WERI-Rb-1 (cell line): ENCODE measurements at regions not wholly inside any gene's neighbourhood (a gene's known extent, or its start where the extent isn't known, plus 50 kb on each side); places are given as distances from the start of the nearest gene placed in this dataset.

Source experiments
- DNase-seq: peaks from one replicate; pipeline ENCODE4 v3.0.0-alpha.2; 2020
- H3K27ac ChIP-seq: fragments of 250-450 bp; sonication (Bioruptor Pico); 2 replicates; pipeline ENCODE4 v1.5.1; 2020; ENCODE audit warnings: mild to moderate bottlenecking, moderate library complexity
- H3K27me3 ChIP-seq: fragments of 250-450 bp; sonication (Bioruptor Pico); 2 replicates; pipeline ENCODE4 v1.5.1; 2021; ENCODE audit warnings: mild to moderate bottlenecking, low read depth, moderate library complexity; ENCODE audit not compliant: insufficient read depth, severe bottlenecking
- H3K36me3 ChIP-seq: fragments of 250-450 bp; sonication (Bioruptor Pico); 2 replicates; pipeline ENCODE4 v1.5.1; 2020; ENCODE audit warnings: mild to moderate bottlenecking, moderate library complexity
- H3K4me3 ChIP-seq: 2 replicates; pipeline ENCODE4 v1.5.1; 2011; ENCODE audit warnings: low read depth, mild to moderate bottlenecking, control low read depth, low read length
- H3K9me3 ChIP-seq: fragments of 250-450 bp; sonication (Bioruptor Pico); 2 replicates; pipeline ENCODE4 v1.5.1; 2021; ENCODE audit warnings: mild to moderate bottlenecking, moderate library complexity; ENCODE audit not compliant: severe bottlenecking
- CTCF ChIP-seq: IDR thresholded peaks from 2 replicates; pipeline ENCODE4 v1.5.1; 2011; ENCODE audit warnings: low read depth, mild to moderate bottlenecking, control low read depth, inconsistent platforms, low read length

DNA sequence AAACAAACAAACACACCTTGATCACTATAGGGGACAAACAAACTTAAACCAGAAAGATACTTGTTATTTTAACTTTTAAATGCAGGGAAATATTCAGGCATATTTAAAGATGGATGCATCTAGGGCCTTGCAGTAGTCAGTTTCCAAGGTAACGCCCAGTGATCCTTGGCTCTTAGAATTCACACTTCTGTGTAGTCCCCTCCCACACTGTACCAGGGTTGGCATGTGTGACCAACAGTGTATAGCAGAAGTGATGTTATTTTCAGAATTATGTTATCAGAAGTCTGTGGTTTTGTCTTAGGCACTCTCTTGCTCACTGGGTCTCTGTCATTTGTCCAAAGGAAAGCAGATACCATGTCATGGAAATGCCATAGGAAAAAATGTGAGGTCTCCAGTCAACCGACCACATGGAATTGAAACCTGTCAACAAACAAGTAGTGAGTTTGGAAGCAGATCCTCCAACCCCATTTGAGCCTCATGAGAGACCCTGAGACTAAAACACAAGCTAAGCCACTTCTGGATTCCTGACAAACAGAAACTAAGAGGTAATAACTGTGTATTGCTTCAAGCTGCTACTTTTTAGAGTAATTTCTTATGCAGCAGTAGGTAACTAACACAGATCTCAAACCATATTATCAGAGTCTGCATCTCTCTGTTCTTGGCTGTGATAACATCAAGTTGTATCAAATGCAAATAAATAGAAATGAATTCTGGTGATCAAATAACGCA lies 670.3 kb downstream of the KCTD8 start:
- Histone ChIP-seq H3K36me3 (no peaks in the 10 kb centered on the region), H3K4me3 (no peak overlapping the region), H3K27ac (no peak overlapping the region), H3K27me3 (no peaks in the 10 kb centered on the region), H3K9me3 (no peaks in the 10 kb centered on the region)
- no peak for TF ChIP-seq CTCF
- DNase-seq, result no peak

DNA sequence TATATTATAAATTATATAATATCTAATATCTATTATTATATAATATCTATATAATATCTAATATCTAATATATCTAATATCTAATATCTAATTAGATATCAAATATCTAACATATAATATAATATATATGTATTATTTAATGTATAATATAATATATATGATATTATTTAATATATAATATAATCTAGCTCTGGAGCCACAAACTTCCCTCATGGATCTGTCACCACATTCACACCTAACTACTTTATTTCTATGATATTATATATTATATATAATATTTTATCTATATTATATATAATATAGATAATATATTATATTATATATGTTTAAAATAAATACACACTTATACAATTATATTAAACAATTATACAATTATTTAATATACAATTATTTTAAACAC lies 667.5 kb downstream of the KCTD8 start:
- DNase-seq, result no peak
- Histone ChIP-seq H3K36me3 (no peaks in the 10 kb centered on the region), H3K4me3 (no peak overlapping the region), H3K9me3 (no peaks in the 10 kb centered on the region), H3K27ac (no peak overlapping the region), H3K27me3 (no peaks in the 10 kb centered on the region)
- TF ChIP-seq CTCF, result no peak

DNA sequence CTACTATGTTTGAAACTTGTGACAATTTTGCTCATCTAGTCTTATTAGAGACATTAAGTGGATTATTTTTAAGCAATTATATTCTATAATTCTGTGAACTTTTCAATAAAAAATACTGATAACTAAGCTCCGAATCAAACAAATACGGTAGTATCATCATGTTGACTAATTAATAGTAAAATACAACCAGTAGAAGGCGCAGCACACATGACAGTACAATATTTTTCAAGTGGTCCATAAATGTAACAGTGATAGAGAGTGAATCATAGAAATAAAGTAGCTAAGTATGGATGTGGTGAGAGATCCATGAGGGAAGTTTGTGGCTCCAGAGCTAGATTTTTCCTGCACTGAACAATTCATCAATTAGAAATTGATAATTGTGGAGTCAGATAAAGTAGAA lies 666.2 kb downstream of the KCTD8 start:
- TF ChIP-seq CTCF, result no peak
- H3K36me3 ChIP-seq, result no peaks in the 10 kb centered on the region
- no peak for DNase-seq
- no peak overlapping the region for H3K27ac ChIP-seq
- no peak overlapping the region for H3K4me3 ChIP-seq
- no peaks in the 10 kb centered on the region for H3K9me3 ChIP-seq
- H3K27me3 ChIP-seq, result no peaks in the 10 kb centered on the region

GRCh38 chr4:43816116-43816515 lies 632.5 kb downstream of the KCTD8 start:
- TF ChIP-seq CTCF, result no peak
- DNase-seq, result no peak
- no peaks in the 10 kb centered on the region for H3K36me3 ChIP-seq

GRCh38 chr4:43822621-43823020 lies 626.0 kb downstream of the KCTD8 start:
- Histone ChIP-seq H3K27me3 (no peaks in the 10 kb centered on the region), H3K36me3 (no peaks in the 10 kb centered on the region), H3K27ac (no peak overlapping the region), H3K4me3 (no peak overlapping the region), H3K9me3 (peaks cover 2% of the 10 kb centered on the region)
- no peak for DNase-seq
- no peak for TF ChIP-seq CTCF

More at GRCh38 chr4:43816116-43816515, 632.5 kb downstream of the KCTD8 start:
- Histone ChIP-seq H3K27me3 (no peaks in the 10 kb centered on the region), H3K27ac (no peak overlapping the region), H3K4me3 (no peak overlapping the region), H3K9me3 (peaks cover 2% of the 10 kb centered on the region)

GRCh38 chr4:43835869-43836268 lies 612.7 kb downstream of the KCTD8 start:
- DNase-seq, result no peak
- no peak overlapping the region for H3K4me3 ChIP-seq
- no peak overlapping the region for H3K27ac ChIP-seq
- no peak for TF ChIP-seq CTCF
- H3K9me3 ChIP-seq, result no peaks in the 10 kb centered on the region
- no peaks in the 10 kb centered on the region for H3K36me3 ChIP-seq
- H3K27me3 ChIP-seq, result no peaks in the 10 kb centered on the region
